GM20000 (cell line): ENCODE measurements at regions not wholly inside any gene's neighbourhood (a gene's known extent, or its start where the extent isn't known, plus 50 kb on each side); places are given as distances from the start of the nearest gene placed in this dataset.

Experiments
- DNase-seq: peaks from one replicate; pipeline ENCODE4 v3.0.0; 2012; ENCODE audit warnings: low spot score
- CTCF ChIP-seq: IDR thresholded peaks from 2 replicates; pipeline ENCODE4 v1.5.1; 2012; ENCODE audit warnings: mild to moderate bottlenecking, control low read depth; ENCODE audit errors: extremely low read depth, missing control alignments

- DNase-seq, result no peak
- TF ChIP-seq CTCF, result no peak
These were observed 57.3 kb upstream of the SLC35B3 start for GRCh38 chr6:8492536-8493133.
